IPS DF 4.7 (cell line): ENCODE measurements at regions not wholly inside any gene's neighbourhood (a gene's known extent, or its start where the extent isn't known, plus 50 kb on each side); places are given as distances from the start of the nearest gene placed in this dataset.
"Not testable (repeated sequence)": the region's sequence is repeated elsewhere in the genome, so short reads cannot be mapped to it uniquely, and the experiment has no call there.

Experiments
- DNase-seq: peaks from one replicate; pipeline ENCODE4 v3.0.0-alpha.2; 2013; ENCODE audit warnings: low spot score; ENCODE audit errors: extremely low read depth

GRCh38 chr4:9604031-9604892, 160.0 kb downstream of the DEFB131A start:
- DNase-seq, result not testable (repeated sequence)

DNA sequence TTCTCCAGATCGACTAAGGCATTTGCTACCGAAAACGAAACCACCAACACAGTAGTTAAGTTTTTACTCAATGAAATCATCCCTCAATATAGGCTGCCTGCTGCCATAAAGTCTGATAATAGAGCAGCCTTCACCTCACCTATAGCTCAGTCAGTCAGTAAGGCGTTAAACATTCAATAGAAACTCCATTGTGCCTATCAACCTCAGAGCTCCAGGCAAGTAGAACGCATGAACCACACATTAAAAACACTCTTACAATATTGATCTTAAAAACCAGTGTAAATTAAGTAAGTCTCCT, 160.6 kb downstream of the DEFB131A start:
- DNase-seq, result not testable (repeated sequence)

DNA sequence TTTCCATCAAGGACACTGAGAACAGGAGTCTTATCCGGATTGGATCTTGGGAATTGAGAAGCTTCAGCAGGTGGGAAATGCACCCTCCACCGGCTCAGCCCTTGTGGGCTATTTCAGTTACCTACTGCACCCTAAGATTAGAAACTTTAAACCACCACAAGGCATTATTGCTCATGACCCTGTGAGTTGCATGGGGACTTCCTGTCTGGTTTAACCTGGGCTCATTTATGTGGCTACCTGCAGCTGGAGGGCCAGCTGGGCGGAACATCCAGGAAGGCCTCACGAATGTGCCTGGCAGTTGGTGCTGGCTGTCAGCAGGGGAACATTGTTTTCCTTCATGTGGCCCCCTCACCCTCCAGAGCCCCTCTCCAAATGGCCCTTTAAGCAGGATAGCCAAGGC, 164.1 kb downstream of the DEFB131A start:
- DNase-seq, result no peak

DNA sequence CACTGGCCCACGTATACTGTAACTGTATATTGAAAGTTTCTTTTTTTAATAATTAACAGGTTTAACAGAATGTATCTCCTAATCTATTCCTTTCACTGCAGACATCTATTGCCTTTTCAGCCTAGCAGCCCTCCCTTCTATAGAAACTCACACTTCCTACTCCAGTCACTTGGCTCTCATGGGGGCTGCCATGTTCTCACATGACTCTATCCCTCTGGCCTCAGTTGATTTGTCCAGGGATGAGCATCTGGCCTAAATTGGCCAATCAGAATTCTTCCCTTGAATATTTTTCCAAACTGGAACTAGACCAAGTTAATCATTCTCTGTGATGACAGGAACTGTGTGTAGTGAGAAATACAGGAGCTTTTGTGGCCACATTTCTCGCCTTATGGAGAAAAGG, 166.1 kb downstream of the DEFB131A start:
- not testable (repeated sequence) for DNase-seq

GRCh38 chr4:9611101-9611500, 166.9 kb downstream of the DEFB131A start:
- no peak for DNase-seq

- DNase-seq, result not testable (repeated sequence)
These were observed 145.0 kb upstream of the DRD5 start for GRCh38 chr4:9636411-9636810.

GRCh38 chr4:9659678-9660077, 121.8 kb upstream of the DRD5 start:
- DNase-seq, result peak; percentile 0

- DNase-seq, result not testable (repeated sequence)
These were observed 120.5 kb upstream of the DRD5 start for GRCh38 chr4:9660955-9661354.

DNA sequence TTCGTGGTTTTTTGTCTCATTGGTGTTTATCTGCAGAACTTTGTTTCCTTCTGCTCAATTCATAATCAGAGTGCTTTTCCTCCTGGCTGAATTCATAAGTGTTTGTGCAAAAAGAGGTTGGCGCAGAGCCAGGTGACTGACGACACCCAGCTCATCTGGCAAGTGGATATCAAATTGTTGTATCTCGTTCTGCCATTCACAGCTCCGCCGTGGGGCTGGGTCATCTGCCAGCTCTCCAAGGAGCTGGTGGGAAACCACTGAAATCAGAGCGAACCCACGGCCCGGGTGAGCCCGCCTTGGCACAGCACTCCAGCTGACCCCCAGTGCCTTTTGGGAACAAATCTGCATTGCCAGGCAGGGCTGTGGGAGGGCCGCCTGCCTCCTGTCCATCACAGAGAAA, 110.7 kb upstream of the DRD5 start:
- not testable (repeated sequence) for DNase-seq

- not testable (repeated sequence) for DNase-seq
These were observed 104.1 kb upstream of the DRD5 start for GRCh38 chr4:9677357-9677756.

DNA sequence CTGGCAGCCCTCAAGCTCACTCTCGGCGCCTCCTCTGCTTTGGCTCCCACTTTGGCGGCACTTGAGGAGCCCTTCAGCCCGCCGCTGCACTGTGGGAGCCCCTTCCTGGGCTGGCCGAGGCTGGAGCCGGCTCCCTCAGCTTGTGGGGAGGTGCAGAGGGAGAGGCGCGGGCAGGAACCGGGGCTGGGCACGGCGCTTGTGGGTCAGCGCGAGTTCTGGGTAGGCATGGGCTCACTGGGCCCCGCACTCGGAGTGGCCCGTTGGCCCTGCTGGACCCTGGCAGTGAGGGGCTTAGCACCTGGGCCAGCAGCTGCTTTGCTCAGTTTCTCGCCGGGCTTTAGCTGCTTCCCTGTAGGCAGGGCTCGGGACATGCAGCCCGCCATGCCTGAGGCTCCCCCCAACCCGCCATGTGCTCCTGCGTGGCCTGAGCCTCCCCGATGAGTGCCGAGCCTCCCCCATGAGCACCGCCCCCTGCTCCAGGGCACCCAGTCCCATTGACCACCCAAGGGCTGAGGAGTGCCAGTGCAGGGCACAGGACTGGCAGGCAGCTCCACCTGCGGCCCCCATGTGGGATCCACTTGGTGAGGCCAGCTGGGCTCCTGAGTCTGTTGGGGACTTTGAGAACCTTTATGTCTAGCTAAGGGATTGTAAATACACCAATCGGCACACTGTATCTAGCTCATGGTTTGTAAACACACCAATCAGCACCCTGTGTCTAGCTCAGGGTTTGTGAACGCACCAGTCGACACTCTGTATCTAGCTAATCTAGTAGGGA, 101.5 kb upstream of the DRD5 start:
- no peak for DNase-seq

- DNase-seq, result not testable (repeated sequence)
These were observed 98.3 kb upstream of the DRD5 start for GRCh38 chr4:9683174-9683573.

DNA sequence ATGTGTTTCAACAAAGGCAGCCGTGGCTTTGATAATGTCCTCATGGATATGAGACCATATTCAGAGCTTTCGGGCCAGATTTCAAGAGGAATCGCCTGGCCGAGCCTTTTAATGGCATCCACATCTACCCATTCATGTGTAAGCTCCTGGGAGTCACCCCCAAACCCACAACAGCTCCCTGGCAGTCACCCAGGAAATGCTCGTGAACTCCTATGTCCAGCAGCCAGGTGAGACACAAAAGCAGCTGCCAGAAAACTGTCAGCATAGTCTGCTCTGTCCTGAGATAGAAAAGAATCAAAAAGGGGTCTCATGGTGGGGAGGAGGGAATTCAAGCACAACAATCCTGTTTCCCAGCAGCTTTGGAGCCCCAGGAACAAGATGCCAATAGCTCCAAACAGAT, 96.4 kb upstream of the DRD5 start:
- not testable (repeated sequence) for DNase-seq

DNA sequence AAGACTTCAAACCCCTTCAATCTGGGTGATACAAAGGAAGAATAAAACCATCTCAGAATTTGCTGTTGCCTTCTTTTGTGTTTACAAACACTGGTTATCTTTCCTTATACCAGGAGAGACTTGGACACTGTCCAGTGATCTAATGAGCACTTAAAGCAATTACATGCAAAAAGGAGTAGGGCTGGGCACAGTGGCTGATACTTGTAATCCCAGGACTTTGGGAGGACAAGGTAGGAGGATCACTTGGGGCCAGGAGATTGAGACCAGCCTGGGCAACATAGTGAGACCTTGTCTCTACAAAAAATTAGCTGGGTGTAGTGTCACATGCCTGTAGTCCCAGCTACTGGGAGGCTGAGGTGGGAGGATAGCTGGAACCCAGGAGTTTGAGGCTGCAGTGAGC, 95.7 kb upstream of the DRD5 start:
- no peak for DNase-seq

GRCh38 chr4:9690636-9691237, 90.7 kb upstream of the DRD5 start:
- not testable (repeated sequence) for DNase-seq

GRCh38 chr4:9691238-9692065, 90.0 kb upstream of the DRD5 start:
- no peak for DNase-seq

GRCh38 chr4:9692791-9693491, 88.5 kb upstream of the DRD5 start:
- not testable (repeated sequence) for DNase-seq

GRCh38 chr4:9694403-9694802, 87.0 kb upstream of the DRD5 start:
- DNase-seq, result not testable (repeated sequence)

DNA sequence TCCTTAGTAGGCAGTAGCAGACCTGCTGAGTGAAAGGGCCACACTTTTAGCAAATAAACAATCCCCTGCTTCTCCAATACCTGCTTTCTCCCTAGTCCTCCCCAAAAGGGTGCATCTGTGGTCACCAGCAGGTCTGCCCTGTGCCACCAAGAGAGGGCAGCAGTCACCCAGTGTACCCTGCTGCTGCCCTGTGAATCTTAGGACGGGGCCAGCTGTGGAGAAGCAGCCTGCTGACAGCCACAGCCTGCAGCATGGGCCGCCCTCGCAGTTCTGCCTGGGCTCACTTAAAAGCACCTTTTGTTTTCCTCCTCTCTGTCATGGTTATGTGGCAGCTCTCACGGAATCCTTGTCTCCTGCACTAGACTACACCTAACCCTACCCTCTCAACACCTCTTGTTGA, 85.4 kb upstream of the DRD5 start:
- DNase-seq, result not testable (repeated sequence)

DNA sequence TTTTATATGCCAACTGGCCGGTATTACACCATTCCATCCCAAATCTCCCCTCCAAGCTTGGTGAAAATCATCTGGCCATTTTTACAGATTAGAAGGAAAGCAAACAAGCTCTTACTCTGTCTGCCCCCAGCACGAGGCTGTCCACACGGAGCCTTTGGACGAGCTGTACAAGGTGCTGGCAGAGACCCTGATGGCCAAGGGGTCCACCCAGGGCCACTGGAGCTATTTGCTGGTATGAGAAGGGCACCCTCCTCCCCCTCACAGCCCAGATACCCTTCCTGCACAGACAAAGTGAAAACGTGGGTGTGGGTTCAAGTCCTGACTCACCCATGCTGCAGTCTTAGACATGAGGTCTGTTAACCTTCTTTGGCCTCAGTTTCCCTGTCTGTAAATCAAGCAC, 84.9 kb upstream of the DRD5 start:
- DNase-seq, result not testable (repeated sequence)

DNA sequence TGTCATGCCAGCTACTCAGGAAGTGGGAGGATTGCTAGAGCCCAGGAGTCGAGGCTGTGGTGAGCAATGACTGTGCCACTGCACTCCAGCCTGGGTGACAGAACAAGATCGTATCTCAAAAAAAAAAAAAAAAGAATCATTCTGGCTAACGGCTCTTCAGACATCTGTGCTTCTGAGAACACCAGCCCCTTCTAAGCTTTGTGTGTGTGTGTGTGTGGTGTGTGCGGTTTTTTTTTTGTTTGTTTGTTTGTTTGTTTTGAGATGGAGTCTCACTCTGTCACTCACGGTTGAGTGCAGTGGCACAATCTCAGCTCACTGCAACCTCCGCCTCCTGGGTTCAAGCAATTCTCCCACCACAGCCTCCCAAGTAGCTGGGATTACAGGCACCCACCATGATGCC, 79.4 kb upstream of the DRD5 start:
- not testable (repeated sequence) for DNase-seq
